ENCODE measurements at regions not wholly inside any gene's neighbourhood (a gene's known extent, or its start where the extent isn't known, plus 50 kb on each side); places are given as distances from the start of the nearest gene placed in this dataset.
"Not testable (repeated sequence)": the region's sequence is repeated elsewhere in the genome, so short reads cannot be mapped to it uniquely, and the experiment has no call there.

DNA sequence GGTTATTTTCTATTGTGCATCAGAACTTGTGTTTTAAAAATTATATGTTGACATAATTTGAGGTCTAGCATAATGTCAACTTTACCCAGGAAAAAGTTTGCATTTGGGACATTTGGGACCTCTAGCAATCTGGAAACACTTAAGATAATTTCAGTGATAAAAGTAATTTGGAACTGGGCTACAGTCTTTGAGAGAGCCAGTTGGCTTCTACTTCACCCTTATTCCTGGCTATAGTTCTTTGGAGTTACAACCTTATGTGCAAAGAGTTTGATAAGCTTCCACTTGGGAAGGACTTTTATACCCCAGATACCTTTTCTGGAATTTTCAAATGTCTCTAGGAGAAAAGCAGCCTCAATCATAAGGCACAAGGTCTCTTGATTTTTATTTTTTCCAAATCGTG, 139.3 kb downstream of the ARRDC3 start:
- Histone ChIP-seq H4K20me1 (ENCODE audit: insufficient read depth, low read depth, low read length) (no peaks in the 10 kb centered on the region), H3K4me2 (ENCODE audit: low read depth, low read length, poor library complexity, severe bottlenecking) (no peak overlapping the region), H2AFZ (ENCODE audit: low read length) (no peak overlapping the region), H3K27ac (ENCODE audit: low read length) (no peak overlapping the region), H3K9me2 (replicated peaks; ENCODE audit: insufficient read depth, low read length) (no peaks in the 10 kb centered on the region), H3K36me3 (ENCODE audit: insufficient read depth, low read length) (no peaks in the 10 kb centered on the region), H3K4me1 (ENCODE audit: low read length) (no peaks in the 10 kb centered on the region), H3K4me3 (ENCODE audit: low read length) (no peak overlapping the region), H3K9me3 (ENCODE audit: low read length) (no peaks in the 10 kb centered on the region), H3K9ac (ENCODE audit: low read length) (no peak overlapping the region), H3K27me3 (ENCODE audit: low read length) (no peaks in the 10 kb centered on the region), H3K79me2 (ENCODE audit: low read length) (no peaks in the 10 kb centered on the region)
- no peak for DNase-seq

DNA sequence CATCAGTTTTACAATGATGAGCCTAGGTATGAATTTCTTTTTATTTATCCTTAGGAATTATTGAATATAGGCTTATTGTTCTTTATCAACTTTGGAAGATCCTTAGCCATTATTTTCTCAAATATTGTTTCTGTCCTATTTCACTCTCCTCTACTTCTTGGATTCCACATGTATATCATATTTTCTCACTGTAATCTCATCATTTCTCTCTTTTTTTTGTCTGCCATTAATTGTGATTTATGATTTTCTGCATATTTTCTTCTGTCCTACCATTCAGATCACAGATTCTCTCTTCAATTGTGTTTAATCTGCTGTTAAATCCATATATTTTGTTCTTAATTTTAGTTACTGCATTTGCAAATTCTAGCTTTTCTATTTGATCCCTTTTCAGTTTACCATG, 139.8 kb downstream of the ARRDC3 start:
- H3K36me3 ChIP-seq (ENCODE audit: insufficient read depth, low read length), result no peaks in the 10 kb centered on the region
- no peak overlapping the region for H3K4me2 ChIP-seq (ENCODE audit: low read depth, low read length, poor library complexity, severe bottlenecking)
- no peaks in the 10 kb centered on the region for H3K9me3 ChIP-seq (ENCODE audit: low read length)
- H3K4me1 ChIP-seq (ENCODE audit: low read length), result no peaks in the 10 kb centered on the region
- H3K9ac ChIP-seq (ENCODE audit: low read length), result no peak overlapping the region
- no peaks in the 10 kb centered on the region for H3K9me2 ChIP-seq (replicated peaks; ENCODE audit: insufficient read depth, low read length)
- H4K20me1 ChIP-seq (ENCODE audit: insufficient read depth, low read depth, low read length), result no peaks in the 10 kb centered on the region
- no peak overlapping the region for H2AFZ ChIP-seq (ENCODE audit: low read length)
- H3K79me2 ChIP-seq (ENCODE audit: low read length), result no peaks in the 10 kb centered on the region
- no peak overlapping the region for H3K4me3 ChIP-seq (ENCODE audit: low read length)
- no peak overlapping the region for H3K27ac ChIP-seq (ENCODE audit: low read length)
- no peak for DNase-seq
- no peaks in the 10 kb centered on the region for H3K27me3 ChIP-seq (ENCODE audit: low read length)

DNA sequence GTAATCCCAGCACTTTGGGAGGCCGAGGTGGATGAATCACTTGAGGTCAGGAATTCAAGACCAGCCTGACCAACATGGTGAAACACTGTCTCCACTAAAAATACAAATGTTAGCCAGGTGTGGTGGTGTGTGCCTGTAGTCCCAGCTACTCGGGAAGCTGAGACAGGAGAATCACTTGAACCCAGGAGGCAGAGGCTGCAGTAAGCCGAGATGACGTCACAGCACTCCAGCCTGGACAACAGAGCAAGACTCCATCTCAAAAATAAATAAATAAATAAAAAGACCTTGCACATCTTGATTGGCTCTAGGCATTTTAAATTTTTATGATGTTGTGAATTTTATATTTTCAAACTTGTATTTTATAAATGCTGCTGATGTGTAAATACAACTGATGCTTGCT, 141.7 kb downstream of the ARRDC3 start:
- H3K4me2 ChIP-seq (ENCODE audit: low read depth, low read length, poor library complexity, severe bottlenecking); H3K9ac ChIP-seq (ENCODE audit: low read length); H3K27ac ChIP-seq (ENCODE audit: low read length); H4K20me1 ChIP-seq (ENCODE audit: insufficient read depth, low read depth, low read length); DNase-seq; H3K4me3 ChIP-seq (ENCODE audit: low read length); H2AFZ ChIP-seq (ENCODE audit: low read length); H3K27me3 ChIP-seq (ENCODE audit: low read length); H3K36me3 ChIP-seq (ENCODE audit: insufficient read depth, low read length); H3K4me1 ChIP-seq (ENCODE audit: low read length); H3K9me2 ChIP-seq (replicated peaks; ENCODE audit: insufficient read depth, low read length); H3K79me2 ChIP-seq (ENCODE audit: low read length); H3K9me3 ChIP-seq (ENCODE audit: low read length): not testable (repeated sequence)

DNA sequence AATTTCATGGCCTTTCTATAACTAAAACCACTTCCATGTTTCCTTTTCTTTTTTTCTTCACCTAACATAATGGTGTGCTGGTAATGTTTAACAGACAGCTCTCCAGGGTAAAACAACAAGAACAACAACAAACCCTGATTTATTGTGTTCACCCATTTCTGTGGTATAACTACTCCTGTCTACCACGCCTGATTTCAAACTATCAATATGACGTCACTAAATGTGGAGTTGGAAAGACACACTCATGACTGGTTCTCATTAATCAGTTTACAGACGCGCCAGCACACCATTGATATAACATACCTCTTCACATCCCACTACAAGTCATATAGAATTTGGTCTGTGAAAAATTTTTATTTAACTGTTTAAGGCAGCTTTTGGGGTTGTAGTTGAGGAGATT, 142.9 kb downstream of the ARRDC3 start:
- no peaks in the 10 kb centered on the region for H3K9me3 ChIP-seq (ENCODE audit: low read length)
- no peak for DNase-seq
- H2AFZ ChIP-seq (ENCODE audit: low read length), result no peak overlapping the region
- H3K27ac ChIP-seq (ENCODE audit: low read length), result no peak overlapping the region
- H3K36me3 ChIP-seq (ENCODE audit: insufficient read depth, low read length), result no peaks in the 10 kb centered on the region
- H3K79me2 ChIP-seq (ENCODE audit: low read length), result no peaks in the 10 kb centered on the region
- no peak overlapping the region for H3K9ac ChIP-seq (ENCODE audit: low read length)
- H3K27me3 ChIP-seq (ENCODE audit: low read length), result no peaks in the 10 kb centered on the region
- H3K4me3 ChIP-seq (ENCODE audit: low read length), result no peak overlapping the region
- H3K4me1 ChIP-seq (ENCODE audit: low read length), result no peaks in the 10 kb centered on the region
- H4K20me1 ChIP-seq (ENCODE audit: insufficient read depth, low read depth, low read length), result no peaks in the 10 kb centered on the region
- H3K9me2 ChIP-seq (replicated peaks; ENCODE audit: insufficient read depth, low read length), result no peaks in the 10 kb centered on the region
- no peak overlapping the region for H3K4me2 ChIP-seq (ENCODE audit: low read depth, low read length, poor library complexity, severe bottlenecking)

DNA sequence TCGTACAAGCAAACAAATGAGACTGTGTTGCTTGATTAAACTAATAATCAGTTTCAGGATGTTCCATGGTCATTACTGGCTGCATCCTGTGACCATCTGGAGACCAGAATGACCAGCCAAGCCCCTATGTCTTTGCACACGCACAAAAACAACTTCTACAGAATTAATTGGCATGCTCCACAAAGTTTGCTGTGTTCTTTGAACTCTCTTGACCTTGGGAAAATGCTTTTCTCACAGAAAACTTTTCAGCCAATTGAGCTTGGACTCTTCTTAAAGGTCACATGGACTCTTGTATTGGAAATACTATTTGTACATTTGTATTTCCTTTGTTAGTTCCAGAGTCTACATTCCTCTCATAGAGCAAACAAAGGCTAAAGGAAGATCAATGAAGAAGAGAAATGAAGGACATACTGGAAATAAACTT, 147.8 kb downstream of the ARRDC3 start:
- H3K79me2 ChIP-seq (ENCODE audit: low read length), result no peaks in the 10 kb centered on the region
- no peak overlapping the region for H2AFZ ChIP-seq (ENCODE audit: low read length)
- no peaks in the 10 kb centered on the region for H3K4me1 ChIP-seq (ENCODE audit: low read length)
- DNase-seq, result no peak
- H3K9me2 ChIP-seq (replicated peaks; ENCODE audit: insufficient read depth, low read length), result no peaks in the 10 kb centered on the region
- H3K27ac ChIP-seq (ENCODE audit: low read length), result no peak overlapping the region
- no peaks in the 10 kb centered on the region for H3K36me3 ChIP-seq (ENCODE audit: insufficient read depth, low read length)
- no peaks in the 10 kb centered on the region for H4K20me1 ChIP-seq (ENCODE audit: insufficient read depth, low read depth, low read length)
- no peaks in the 10 kb centered on the region for H3K9me3 ChIP-seq (ENCODE audit: low read length)
- no peaks in the 10 kb centered on the region for H3K27me3 ChIP-seq (ENCODE audit: low read length)
- H3K9ac ChIP-seq (ENCODE audit: low read length), result no peak overlapping the region
- H3K4me3 ChIP-seq (ENCODE audit: low read length), result no peak overlapping the region
- no peak overlapping the region for H3K4me2 ChIP-seq (ENCODE audit: low read depth, low read length, poor library complexity, severe bottlenecking)

DNA sequence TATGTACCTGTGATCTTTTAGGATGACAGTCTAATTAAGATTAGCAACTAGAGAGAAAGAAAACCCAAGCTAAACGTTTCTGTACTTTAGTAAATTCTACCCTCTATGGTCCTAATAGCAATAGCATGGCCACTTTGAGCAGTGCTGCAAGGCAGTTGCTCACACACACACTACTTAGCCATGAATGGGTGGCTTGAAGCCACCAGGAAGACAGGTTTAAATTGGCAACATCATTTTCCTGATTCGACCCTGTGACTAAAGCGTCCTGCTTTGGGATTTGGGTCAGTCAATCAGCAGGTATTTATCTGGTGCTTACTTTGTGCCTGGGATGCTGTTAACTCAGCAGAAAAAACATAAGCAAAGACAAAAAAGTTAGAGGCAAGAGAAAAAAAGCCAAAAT, 150.6 kb downstream of the ARRDC3 start:
- Histone ChIP-seq H4K20me1 (ENCODE audit: insufficient read depth, low read depth, low read length) (no peaks in the 10 kb centered on the region), H3K27me3 (ENCODE audit: low read length) (no peaks in the 10 kb centered on the region), H3K9ac (ENCODE audit: low read length) (no peak overlapping the region), H3K9me2 (replicated peaks; ENCODE audit: insufficient read depth, low read length) (no peaks in the 10 kb centered on the region), H3K4me2 (ENCODE audit: low read depth, low read length, poor library complexity, severe bottlenecking) (no peak overlapping the region), H3K36me3 (ENCODE audit: insufficient read depth, low read length) (no peaks in the 10 kb centered on the region), H3K4me1 (ENCODE audit: low read length) (no peaks in the 10 kb centered on the region), H3K4me3 (ENCODE audit: low read length) (no peak overlapping the region), H3K9me3 (ENCODE audit: low read length) (no peaks in the 10 kb centered on the region), H3K27ac (ENCODE audit: low read length) (no peak overlapping the region), H2AFZ (ENCODE audit: low read length) (no peak overlapping the region), H3K79me2 (ENCODE audit: low read length) (no peaks in the 10 kb centered on the region)
- DNase-seq, result no peak

DNA sequence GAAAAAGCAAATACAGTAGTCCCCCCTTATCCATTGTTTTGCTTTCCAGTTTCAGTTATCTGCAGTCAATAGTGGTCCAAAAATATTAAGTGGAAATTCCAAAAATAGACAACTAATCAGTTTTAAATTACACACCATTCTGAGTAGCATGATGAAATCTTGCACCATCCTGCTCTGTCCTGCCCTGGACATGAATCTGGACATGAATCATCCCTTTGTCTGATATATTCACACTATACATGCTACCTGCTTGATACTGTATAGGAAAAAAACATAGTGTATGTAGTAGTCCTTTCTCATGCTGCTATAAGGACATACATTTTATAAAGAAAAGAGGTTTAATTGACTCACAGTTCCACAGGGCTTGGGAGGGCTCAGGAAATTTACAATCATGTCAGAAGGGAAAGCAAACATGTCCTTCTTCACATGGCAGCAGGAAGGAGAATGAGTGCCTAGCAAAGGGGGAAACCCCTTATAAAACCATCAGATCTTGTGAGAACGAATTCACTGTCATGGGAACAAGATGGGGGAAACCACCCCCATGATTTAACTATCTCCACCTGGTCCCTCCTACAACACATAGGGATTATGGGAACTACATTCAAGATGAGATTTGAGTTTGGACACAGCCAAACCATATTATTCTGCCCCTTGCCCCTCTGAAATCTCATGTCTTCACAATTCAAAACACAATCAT, 153.9 kb downstream of the ARRDC3 start:
- Histone ChIP-seq H3K9me3 (ENCODE audit: low read length) (no peaks in the 10 kb centered on the region), H3K4me1 (ENCODE audit: low read length) (no peaks in the 10 kb centered on the region), H4K20me1 (ENCODE audit: insufficient read depth, low read depth, low read length) (no peaks in the 10 kb centered on the region), H3K27ac (ENCODE audit: low read length) (no peak overlapping the region), H3K9ac (ENCODE audit: low read length) (no peak overlapping the region), H3K27me3 (ENCODE audit: low read length) (no peaks in the 10 kb centered on the region), H3K79me2 (ENCODE audit: low read length) (no peaks in the 10 kb centered on the region), H2AFZ (ENCODE audit: low read length) (no peak overlapping the region), H3K4me2 (ENCODE audit: low read depth, low read length, poor library complexity, severe bottlenecking) (no peak overlapping the region), H3K36me3 (ENCODE audit: insufficient read depth, low read length) (no peaks in the 10 kb centered on the region), H3K9me2 (replicated peaks; ENCODE audit: insufficient read depth, low read length) (no peaks in the 10 kb centered on the region), H3K4me3 (ENCODE audit: low read length) (no peak overlapping the region)
- no peak for DNase-seq

DNA sequence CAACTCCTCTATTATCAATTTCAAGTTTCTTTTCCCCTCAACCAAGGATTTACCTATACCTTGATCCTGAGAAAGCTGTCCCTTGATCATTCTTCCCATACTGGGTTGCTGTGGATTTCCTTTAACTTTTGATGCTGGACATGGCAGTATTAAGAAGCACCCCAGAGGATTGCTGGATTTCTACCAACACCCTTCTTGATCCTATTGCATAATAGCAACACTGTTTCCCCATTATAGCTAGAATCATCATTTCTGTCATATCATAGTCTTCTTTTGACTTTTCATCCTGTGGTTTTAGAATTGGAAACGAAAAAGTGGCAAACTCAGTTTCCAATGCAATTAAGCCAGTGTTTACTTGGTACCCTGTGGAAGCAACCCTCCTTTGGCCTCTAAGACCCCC, 154.9 kb downstream of the ARRDC3 start:
- no peaks in the 10 kb centered on the region for H3K4me1 ChIP-seq (ENCODE audit: low read length)
- H3K9ac ChIP-seq (ENCODE audit: low read length), result no peak overlapping the region
- no peaks in the 10 kb centered on the region for H3K36me3 ChIP-seq (ENCODE audit: insufficient read depth, low read length)
- H3K4me3 ChIP-seq (ENCODE audit: low read length), result no peak overlapping the region
- H3K27ac ChIP-seq (ENCODE audit: low read length), result no peak overlapping the region
- H3K4me2 ChIP-seq (ENCODE audit: low read depth, low read length, poor library complexity, severe bottlenecking), result no peak overlapping the region
- no peaks in the 10 kb centered on the region for H4K20me1 ChIP-seq (ENCODE audit: insufficient read depth, low read depth, low read length)
- H2AFZ ChIP-seq (ENCODE audit: low read length), result no peak overlapping the region
- H3K9me2 ChIP-seq (replicated peaks; ENCODE audit: insufficient read depth, low read length), result no peaks in the 10 kb centered on the region
- no peaks in the 10 kb centered on the region for H3K79me2 ChIP-seq (ENCODE audit: low read length)
- no peak for DNase-seq
- no peaks in the 10 kb centered on the region for H3K9me3 ChIP-seq (ENCODE audit: low read length)
- H3K27me3 ChIP-seq (ENCODE audit: low read length), result no peaks in the 10 kb centered on the region

Measured in Karpas-422 (cell line).